ENCODE measurements at regions not wholly inside any gene's neighbourhood (a gene's known extent, or its start where the extent isn't known, plus 50 kb on each side); places are given as distances from the start of the nearest gene placed in this dataset.

DNA sequence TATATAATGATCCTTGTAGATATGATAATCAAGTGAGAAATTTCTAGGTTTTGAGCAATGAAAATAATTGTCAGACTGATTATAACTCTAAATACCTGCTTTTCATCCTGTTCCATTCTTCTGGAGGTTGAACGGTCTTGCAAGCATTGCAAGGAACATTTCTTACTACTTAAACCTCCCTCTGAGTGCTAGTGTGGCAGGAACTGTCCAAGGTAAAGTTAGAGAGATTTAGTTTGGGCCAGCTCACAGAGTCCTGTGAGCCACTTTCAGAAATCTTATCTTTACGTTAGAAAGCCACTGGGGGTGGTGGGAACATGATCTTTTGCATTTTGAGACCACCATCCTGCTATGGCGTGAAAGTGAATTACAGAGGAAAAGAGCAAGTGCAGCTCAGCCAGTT is 121.1 kb upstream of the NPHP3 start:
- TF ChIP-seq CTCF (IDR thresholded peaks at IDR 0.05) (no peak), EP300 (IDR thresholded peaks at IDR 0.05; ENCODE audit: low read depth) (no peak), POLR2A (IDR thresholded peaks at IDR 0.05) (no peak), POLR2AphosphoS5 (IDR thresholded peaks at IDR 0.05) (no peak)

Data from transverse colon (tissue), 4 donors.